ENCODE measurements at regions not wholly inside any gene's neighbourhood (a gene's known extent, or its start where the extent isn't known, plus 50 kb on each side); places are given as distances from the start of the nearest gene placed in this dataset.

- no peak for TF ChIP-seq CTCF (IDR thresholded peaks at IDR 0.05)
- Mint-ChIP-seq H3K9me3 (no peaks in the 10 kb centered on the region), H3K27ac (no peak overlapping the region), H3K4me1 (ENCODE audit: low read depth) (no peaks in the 10 kb centered on the region), H3K36me3 (ENCODE audit: low read depth) (no peaks in the 10 kb centered on the region), H3K4me3 (no peak overlapping the region), H3K27me3 (peaks cover 1% of the 10 kb centered on the region)
- intact Hi-C loops (cut with micrococcal nuclease): no loop called here
- ATAC-seq (no peak), DNase-seq (no peak)
- POLR2A ChIA-PET: no interaction called here
- CTCF ChIA-PET: no interaction called here
Observed at GRCh38 chrX:96405842-96406241, 278.8 kb upstream of the DIAPH2 start.

DNA sequence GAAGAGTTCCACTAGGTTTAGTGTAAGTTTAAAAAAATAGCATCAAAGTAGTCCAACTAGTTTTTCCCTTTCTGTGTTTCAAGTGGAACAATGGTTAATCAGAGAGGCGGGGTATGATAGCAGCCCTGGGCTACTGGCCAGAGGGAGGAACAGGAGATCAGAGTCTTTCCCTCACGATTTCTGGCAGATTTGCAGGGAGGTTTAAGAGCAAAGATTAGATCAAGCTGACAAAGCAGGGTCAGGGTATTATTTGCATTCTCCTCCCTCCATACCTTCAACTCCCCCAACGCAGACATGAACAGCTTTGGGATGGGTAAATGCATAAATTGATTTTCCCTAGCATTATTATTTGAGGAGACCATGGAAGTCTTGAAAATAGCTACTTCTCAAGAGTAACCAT lies 277.6 kb upstream of the DIAPH2 start:
- H3K9me3 Mint-ChIP-seq: no peaks in the 10 kb centered on the region
- H3K4me3 Mint-ChIP-seq: no peak overlapping the region
- intact Hi-C loops (cut with micrococcal nuclease): no loop called here
- H3K27ac Mint-ChIP-seq: no peak overlapping the region
- peaks cover 1% of the 10 kb centered on the region for H3K27me3 Mint-ChIP-seq
- H3K4me1 Mint-ChIP-seq (ENCODE audit: low read depth): no peaks in the 10 kb centered on the region
- no peak for DNase-seq
- no peaks in the 10 kb centered on the region for H3K36me3 Mint-ChIP-seq (ENCODE audit: low read depth)
- ChIA-PET POLR2A (no interaction called here), CTCF (no interaction called here)
- TF ChIP-seq CTCF (IDR thresholded peaks at IDR 0.05): no peak
- ATAC-seq: no peak

- Mint-ChIP-seq H3K27ac (no peak overlapping the region), H3K4me3 (no peak overlapping the region), H3K9me3 (no peaks in the 10 kb centered on the region), H3K27me3 (peaks cover 1% of the 10 kb centered on the region), H3K4me1 (ENCODE audit: low read depth) (no peaks in the 10 kb centered on the region), H3K36me3 (ENCODE audit: low read depth) (no peaks in the 10 kb centered on the region)
- no peak for DNase-seq
- ChIA-PET CTCF (no interaction called here), POLR2A (no interaction called here)
- no peak for TF ChIP-seq CTCF (IDR thresholded peaks at IDR 0.05)
- intact Hi-C loops (cut with micrococcal nuclease): no loop called here
- no peak for ATAC-seq
Observed at GRCh38 chrX:96407501-96407900, 277.1 kb upstream of the DIAPH2 start.

GRCh38 chrX:96407981-96408380 lies 276.7 kb upstream of the DIAPH2 start:
- no peaks in the 10 kb centered on the region for H3K4me1 Mint-ChIP-seq (ENCODE audit: low read depth)
- no peak for TF ChIP-seq CTCF (IDR thresholded peaks at IDR 0.05)
- H3K27me3 Mint-ChIP-seq: peaks cover 1% of the 10 kb centered on the region
- ChIA-PET CTCF (no interaction called here), POLR2A (no interaction called here)
- H3K4me3 Mint-ChIP-seq: no peak overlapping the region
- H3K27ac Mint-ChIP-seq: no peak overlapping the region
- no peak for ATAC-seq
- no peaks in the 10 kb centered on the region for H3K9me3 Mint-ChIP-seq
- no peaks in the 10 kb centered on the region for H3K36me3 Mint-ChIP-seq (ENCODE audit: low read depth)
- no peak for DNase-seq
- intact Hi-C loops (cut with micrococcal nuclease): no loop called here

DNA sequence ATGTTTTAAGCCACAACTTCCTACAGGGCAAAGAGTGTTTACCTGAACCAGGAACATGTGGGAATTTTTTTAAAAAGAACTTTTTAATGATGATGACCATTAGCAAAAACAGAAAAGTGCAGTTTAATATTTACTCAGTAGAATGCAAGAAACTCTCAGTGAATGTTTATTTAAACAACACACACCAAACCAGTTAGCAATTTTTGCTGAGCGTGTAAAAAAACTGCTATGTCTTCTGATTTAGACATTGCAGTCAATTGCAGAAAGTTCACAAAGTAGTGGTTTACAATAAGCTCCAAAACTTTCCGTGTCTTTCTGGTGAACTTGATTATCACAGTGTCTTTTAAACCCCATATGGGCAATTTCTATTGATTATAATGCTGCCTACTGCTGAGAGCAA lies 273.7 kb upstream of the DIAPH2 start:
- Mint-ChIP-seq H3K27ac (no peak overlapping the region), H3K9me3 (no peaks in the 10 kb centered on the region), H3K4me3 (no peak overlapping the region), H3K4me1 (ENCODE audit: low read depth) (no peaks in the 10 kb centered on the region), H3K36me3 (ENCODE audit: low read depth) (no peaks in the 10 kb centered on the region), H3K27me3 (no peaks in the 10 kb centered on the region)
- ChIA-PET POLR2A (no interaction called here), CTCF (no interaction called here)
- DNase-seq: no peak
- intact Hi-C loops (cut with micrococcal nuclease): no loop called here
- TF ChIP-seq CTCF (IDR thresholded peaks at IDR 0.05): no peak
- no peak for ATAC-seq

Data from activated CD8-positive, alpha-beta T cell treated with anti-CD3 and anti-CD28 coated beads for 36 hours (primary cell).